HG03280 (cell line): ENCODE measurements at regions not wholly inside any gene's neighbourhood (a gene's known extent, or its start where the extent isn't known, plus 50 kb on each side); places are given as distances from the start of the nearest gene placed in this dataset.

Experiments
- ATAC-seq: cut with Tn5 transposase; IDR thresholded peaks from one replicate; pipeline ENCODE4 v1.9.1; 2021; ENCODE audit warnings: mild to moderate bottlenecking, moderate library complexity; ENCODE audit not compliant: unreplicated experiment

GRCh38 chrX:4935401-4935800 is 1222.0 kb upstream of the PRKX start:
- no peak for ATAC-seq

DNA sequence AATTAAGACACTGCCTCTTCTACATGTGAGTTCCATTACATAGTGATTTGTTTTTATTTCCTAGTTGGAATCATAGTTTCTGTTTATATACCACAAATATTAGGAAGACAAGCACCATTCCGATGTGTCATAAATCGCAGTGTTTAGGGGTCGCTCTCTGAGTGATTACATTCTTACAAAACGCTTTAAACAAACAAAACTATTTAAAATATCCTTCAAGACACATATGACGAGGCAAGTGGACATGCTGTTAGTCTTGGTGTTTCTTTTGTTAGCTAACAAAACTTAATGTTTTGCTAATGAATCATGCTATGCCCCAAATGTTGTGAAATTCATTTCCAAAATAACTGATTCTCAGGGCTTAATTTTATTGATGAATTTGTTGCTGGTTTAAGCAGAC is 1219.3 kb upstream of the PRKX start:
- ATAC-seq: no peak

- ATAC-seq: no peak
These were observed 1217.0 kb upstream of the PRKX start for GRCh38 chrX:4930426-4930825.

GRCh38 chrX:4925911-4926310 is 1212.5 kb upstream of the PRKX start:
- no peak for ATAC-seq

GRCh38 chrX:4909348-4909747 is 1195.9 kb upstream of the PRKX start:
- no peak for ATAC-seq

- ATAC-seq: no peak
These were observed 1192.1 kb upstream of the PRKX start for GRCh38 chrX:4905576-4905975.

- no peak for ATAC-seq
These were observed 1167.8 kb upstream of the PRKX start for GRCh38 chrX:4881277-4881676.

DNA sequence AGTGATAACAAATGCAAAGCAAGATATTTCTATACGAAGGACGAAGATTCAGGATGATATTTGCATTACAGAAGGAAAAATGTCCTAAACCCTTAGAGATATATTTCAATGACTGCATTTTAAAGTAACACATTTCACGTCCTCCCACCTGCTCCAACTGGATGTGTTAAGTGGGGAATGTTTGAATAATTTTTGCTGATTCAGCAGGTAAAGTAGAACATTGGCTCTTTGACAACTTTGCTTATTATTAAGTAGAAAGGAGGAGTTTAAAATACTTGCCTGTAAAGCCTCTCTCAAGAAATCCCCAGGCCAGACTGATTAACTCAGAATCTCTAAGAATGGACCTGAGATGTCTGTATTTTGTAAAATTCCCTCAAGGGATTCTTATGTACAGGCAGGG is 1165.2 kb upstream of the PRKX start:
- ATAC-seq: no peak

DNA sequence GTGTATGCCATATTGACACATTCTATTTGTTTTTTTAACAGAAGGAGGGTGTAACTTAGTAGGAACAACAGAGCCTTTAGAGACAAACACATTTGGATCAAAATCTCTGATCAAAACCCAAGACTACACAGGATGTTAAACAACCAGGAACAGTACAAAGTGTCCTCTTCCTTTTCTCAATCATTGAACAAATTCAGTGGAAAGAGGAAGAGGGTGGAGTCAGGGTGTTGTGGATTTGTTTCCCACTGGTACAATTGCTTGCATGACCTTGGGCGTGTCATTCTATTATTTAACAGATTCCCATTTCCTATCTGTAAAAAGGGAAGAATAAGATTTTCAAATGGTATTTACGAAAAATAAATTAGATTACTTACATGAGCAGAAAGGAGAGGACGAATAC is 1162.8 kb upstream of the PRKX start:
- ATAC-seq: no peak

- ATAC-seq: no peak
These were observed 1138.1 kb upstream of the PRKX start for GRCh38 chrX:4851534-4851933.

DNA sequence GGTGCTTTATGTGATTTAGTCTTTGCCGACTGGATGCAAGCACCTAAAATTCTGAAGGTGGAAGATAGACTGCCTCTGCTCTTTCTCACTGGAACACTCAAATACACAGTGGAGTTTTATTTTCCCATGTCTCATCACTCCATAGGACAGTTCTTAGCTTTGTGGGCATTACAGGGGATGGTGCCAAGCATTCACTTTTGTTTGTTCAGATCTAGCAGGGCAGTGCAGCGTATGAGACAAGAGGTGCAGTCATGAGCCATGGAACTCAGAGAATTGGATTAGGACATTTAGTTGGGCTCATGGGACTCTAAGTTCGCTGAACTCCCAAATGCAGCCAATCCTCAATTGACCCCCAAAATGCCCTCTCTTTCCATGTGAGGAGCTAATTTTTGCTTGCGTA is 1136.9 kb upstream of the PRKX start:
- no peak for ATAC-seq

GRCh38 chrX:4844376-4844775 is 1130.9 kb upstream of the PRKX start:
- ATAC-seq: no peak

DNA sequence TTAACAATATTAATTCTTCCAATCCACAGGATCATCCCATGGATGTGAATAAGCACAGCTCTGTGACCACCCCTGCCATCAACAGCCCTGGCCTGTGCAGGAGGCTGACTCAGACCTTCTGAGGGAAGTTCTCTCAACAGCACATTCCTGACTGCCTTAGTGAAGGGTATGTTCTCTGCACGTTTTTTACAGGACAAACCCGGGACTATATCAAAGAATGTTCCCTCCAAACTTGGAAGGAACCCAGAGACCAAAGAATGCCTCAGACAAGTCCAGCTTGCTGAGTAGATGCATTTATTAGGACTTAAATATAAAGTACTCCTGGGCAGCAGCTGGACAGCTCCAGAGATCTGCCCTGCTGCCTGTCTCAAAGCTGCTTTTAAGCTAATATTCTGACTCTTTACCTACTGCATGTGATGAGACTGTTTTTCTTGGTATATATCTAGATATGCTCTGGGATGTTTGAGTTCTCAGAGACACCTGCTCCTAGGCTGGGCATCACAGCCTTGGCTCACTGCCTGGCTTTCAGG is 1127.8 kb upstream of the PRKX start:
- no peak for ATAC-seq

DNA sequence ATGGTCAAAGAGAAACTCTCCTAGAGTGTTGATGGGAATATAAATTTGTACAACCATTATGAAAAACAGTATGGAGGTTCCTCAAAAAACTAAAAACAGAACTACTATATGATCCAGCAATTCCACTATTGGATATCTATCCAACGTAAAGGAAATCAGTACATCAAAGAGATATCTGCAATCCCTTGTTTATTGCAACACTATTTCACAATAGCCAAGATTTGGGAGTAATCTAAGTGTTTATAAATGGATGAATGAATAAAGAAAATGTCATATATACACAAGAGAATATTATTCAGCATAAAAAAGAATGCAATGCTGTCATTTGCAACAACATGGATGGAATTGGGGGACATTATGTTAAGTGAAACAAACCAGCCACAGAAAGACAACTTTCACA is 1118.1 kb upstream of the PRKX start:
- ATAC-seq: no peak

GRCh38 chrX:4830880-4831557 is 1117.6 kb upstream of the PRKX start:
- ATAC-seq: no peak

- no peak for ATAC-seq
These were observed 1112.1 kb upstream of the PRKX start for GRCh38 chrX:4825550-4825949.

DNA sequence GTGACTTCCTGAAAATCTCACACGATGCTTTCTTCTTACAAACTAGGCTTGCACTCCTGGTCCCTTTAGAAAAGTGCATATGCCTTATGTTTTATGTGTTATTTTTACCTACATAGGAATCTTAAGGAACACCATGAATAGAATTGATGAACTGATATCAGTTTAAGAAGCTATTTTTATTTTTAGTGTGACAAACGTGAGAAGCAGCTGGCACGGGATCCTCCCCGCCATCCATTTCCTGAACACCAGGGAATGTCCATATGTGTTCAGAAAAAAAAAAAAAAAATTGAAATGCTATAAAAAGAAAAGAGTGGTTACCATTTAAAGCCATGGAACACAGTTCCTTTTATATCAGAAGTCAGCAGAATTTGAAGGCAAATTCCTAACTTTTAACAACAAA is 1096.1 kb upstream of the PRKX start:
- no peak for ATAC-seq

DNA sequence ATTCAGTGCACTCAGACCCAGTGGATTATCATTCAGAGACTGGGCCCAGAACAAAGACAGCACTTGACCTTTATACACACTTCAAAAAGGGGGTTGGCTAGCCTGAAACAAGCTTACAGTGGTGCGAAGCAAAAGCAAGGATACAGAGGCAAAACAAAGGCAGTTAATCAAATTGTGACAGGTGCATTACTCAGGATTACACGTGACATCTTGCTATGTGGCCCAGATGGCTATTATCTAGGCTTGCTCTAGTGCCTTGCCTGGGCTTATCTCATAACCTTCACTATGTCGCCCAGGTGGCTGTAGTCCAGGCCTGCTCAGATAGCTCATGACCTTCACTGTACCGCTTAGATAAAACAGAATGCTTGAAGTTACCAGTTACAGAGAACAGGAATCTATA is 1092.1 kb upstream of the PRKX start:
- no peak for ATAC-seq

DNA sequence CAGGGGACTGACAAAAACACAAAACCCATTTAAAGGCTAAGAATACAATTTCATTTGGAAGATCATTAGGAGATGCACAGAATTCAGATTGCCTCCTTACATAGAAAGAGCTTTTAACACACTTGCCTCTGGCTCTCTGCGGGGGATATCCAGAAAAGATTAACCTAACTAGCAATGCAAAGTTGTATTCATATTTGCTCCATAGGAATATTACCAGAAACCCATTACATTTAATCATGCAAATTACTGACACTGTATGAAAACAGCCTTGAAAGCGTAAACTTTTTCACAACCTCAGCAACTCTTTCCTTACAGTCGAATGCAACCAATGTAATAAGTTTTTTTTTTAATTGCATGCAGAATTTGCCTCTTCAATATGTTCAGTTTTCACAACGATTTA is 1087.3 kb upstream of the PRKX start:
- no peak for ATAC-seq

DNA sequence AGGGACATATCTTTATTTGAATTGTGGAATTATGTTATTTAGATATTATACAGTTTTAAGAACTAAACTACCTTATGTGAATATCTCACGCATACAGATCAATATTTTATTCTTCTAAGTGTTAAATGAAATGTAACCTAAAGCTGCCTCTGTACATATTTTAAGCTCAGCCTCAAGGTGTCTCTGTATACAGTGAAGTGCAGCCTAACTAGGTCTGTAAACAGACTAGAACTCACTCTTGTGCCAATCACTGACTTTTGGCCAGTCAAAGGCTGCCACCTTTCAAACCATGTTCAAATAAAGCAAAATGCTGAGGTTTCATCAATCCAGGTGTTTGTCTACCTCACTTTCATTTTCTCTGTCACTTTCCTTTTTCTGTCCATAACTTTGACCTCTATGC is 1074.5 kb upstream of the PRKX start:
- ATAC-seq: no peak

- ATAC-seq: no peak
These were observed 1051.4 kb upstream of the PRKX start for GRCh38 chrX:4764888-4765287.

DNA sequence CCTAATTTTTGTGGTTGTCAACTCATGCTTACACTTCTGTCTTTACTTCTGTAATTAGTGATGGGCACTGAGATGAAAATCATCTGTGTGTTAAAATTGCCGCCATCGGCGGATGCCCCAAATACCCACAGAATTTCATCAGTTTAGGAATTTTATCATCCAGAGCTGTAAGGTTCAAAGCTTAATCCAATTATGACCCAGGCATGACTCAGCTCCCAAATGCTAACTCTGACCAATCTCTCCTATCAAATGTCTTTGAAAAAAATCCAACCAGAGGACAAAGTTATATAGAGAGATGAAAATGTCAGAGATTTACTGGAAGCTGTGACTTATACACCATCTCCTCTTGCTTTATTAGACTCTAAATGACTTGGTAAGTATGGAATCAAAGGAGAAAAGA is 1048.7 kb upstream of the PRKX start:
- ATAC-seq: no peak

- no peak for ATAC-seq
These were observed 1041.6 kb upstream of the PRKX start for GRCh38 chrX:4754878-4755604.
